HG03439 (cell line): ENCODE measurements at regions not wholly inside any gene's neighbourhood (a gene's known extent, or its start where the extent isn't known, plus 50 kb on each side); places are given as distances from the start of the nearest gene placed in this dataset.
"Not testable (repeated sequence)": the region's sequence is repeated elsewhere in the genome, so short reads cannot be mapped to it uniquely, and the experiment has no call there.

Experiments
- ATAC-seq: cut with Tn5 transposase; IDR thresholded peaks from one replicate; pipeline ENCODE4 v1.9.1; 2021; ENCODE audit warnings: mild to moderate bottlenecking, moderate library complexity; ENCODE audit not compliant: unreplicated experiment

DNA sequence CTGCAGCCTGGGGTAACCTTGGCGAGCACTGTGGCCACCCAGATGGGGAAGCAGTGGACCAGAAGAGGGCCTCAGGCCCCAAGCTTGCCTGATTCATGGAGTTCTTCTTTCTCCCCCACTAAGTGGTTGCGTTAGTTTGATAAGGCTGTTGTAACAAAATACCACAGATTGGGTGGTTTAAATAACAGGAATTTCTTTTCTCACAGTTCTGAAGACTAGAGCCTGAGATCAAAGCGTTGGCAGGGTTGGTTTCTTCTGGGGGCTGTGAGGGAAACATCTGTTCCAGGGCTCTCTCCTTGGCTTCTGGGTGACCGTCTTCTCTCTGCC is 105.7 kb upstream of the GATB start:
- no peak for ATAC-seq

DNA sequence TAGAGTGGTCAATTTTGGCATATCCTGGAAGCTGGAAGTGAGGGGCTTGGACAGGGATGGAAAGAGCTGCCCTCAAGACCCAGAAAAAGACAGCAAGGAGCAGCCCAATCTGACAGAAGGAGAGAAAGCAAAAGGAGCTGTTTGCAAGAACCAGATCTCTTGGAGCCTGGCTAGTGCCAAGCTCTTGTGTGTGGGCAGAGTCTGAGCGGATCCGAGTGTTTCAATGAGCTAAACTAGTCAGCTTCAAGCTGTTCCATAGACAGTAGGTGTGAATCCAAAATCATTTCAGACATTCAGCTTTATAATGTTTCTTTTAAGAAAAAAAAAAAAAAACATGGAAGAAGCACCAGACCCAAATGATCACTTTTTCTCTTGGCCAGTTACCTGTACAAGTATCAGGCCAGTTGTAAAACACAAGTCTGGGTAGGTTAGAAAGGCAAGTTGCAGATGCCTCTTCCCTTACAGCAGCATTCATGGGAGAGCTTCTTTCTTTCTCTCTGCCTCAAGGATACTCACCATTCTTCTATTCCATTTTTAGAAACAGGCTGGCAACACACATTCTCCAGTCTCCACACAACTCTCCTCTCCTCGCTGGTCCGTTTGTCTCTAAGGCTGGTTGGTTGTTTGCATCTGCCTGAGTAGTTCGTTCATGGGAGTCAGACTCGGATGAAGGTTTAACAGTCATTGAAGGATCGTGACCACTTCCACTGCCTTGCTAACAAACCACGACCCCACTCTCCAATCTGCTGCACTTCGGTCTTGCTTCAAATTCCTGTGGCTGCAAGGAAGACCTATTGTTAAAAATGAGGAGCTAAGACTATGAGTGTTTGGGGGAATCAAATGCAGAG is 105.2 kb upstream of the GATB start:
- ATAC-seq, result no peak

DNA sequence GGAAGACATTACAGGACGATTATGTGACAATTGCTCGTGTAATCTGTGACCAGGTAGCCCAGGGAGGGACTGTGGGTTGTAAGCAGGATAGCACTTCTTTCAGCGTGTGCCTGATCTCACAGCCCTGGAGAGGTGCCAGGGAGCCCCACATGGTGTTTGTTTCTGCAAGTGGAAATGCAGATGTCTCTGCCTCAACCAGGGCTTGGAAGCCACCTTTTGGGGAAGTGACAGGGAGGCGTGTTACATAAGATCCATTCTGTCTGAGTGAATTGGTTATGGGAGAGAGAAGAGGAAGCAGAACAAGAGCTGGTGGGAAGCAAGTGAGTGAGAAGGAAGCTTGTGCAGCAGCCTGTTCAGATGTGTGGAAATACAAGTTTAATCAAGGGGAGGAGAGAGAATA is 104.5 kb upstream of the GATB start:
- no peak for ATAC-seq

DNA sequence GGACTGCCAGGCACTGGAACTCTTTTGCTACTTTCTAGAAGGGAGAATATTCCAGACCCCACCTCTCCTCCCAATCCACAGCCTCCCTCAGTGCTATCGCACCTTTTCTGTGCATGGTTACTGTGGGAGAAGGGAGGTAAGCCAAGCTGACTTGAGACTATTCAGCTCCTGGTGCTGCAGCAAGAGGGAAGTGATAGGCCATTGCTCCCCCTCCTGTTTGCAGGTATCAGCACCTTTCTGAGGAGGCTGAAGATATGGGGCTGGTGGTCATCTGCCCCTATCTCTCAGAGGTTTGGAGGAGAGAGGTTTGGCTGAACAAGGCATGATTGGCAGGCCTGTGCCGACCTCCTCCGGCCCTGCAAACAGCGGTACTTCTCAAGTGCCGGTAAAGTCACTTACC is 103.3 kb upstream of the GATB start:
- ATAC-seq, result no peak

DNA sequence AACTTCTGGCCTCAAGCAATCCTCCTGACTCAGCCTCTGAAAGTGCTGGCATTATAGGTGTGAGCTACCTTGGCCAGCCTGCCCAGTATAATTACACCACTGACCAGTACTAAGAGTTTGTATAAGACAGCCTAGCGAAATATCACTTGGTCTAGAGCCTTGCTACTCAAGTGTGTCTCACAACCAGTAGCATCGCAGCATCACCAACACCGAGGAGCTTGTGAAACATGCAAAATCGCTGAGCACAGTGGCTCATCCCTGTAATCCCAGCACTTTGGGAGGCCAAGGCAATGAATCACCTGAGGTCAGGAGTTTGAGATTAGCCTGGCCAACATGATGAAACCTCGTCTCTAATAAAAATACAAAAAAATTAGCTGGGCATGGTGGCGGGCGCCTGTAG is 102.0 kb upstream of the GATB start:
- no peak for ATAC-seq

DNA sequence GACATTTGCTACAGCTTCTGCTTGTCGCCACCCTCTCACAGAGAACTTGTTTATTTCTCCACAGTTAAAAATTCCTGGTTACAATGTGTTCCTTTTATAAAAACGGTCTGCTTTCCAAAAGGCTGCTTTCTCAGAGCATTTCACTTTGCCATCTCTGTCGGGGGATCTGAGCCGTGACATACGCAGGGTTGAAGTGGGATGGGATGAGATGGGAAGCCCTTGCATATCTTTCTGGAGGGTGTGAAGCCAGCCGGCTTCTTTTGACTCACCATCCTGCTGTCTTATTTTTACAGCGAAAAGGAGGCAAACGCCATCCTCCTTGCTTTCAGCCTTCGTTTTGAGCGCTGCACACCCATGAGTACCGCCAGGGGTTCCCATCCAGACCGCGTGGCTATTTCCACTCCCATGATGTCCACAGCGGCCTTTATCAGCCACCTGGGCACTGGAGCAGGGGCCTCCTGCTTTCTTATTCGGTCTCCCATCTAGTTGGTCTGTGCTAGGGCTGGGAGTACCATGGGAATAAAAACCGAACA is 99.8 kb upstream of the GATB start:
- no peak for ATAC-seq

DNA sequence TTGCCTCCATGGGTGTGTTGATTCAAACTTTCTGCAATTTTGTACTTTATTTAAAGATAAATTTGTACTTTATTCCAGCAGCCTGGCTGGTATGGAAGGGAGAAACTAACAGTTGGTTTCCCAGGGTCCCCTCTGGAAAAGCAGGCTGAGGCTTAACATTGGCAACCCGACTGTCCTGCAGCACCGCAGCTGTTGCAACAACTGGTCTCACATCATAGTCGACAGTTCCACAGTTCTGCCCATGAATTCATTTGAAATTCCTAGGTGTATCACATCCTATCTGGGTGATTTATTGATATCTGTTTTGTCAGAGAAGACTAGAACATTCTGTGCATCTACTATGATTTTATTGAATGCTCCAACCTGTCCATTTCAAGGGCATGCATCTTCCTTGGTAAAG is 98.8 kb upstream of the GATB start:
- ATAC-seq, result no peak

DNA sequence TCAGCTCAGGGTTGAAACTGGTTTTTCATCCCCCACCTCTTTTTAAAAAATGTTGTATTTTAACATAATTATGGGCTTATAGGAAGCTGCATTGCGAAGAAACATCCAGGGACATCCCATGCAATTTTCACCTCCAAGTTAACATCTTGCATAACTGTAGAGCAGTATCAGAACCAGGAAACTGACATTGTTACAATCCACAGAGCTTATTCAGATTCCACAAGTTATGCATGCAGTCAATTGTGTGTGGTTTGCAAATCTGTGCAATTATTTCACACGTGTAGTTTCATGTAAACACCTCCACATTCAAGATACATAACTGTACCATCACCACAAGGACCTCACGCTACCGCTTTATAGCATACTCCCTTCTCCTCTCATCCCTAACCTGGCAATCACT is 97.5 kb upstream of the GATB start:
- no peak for ATAC-seq

DNA sequence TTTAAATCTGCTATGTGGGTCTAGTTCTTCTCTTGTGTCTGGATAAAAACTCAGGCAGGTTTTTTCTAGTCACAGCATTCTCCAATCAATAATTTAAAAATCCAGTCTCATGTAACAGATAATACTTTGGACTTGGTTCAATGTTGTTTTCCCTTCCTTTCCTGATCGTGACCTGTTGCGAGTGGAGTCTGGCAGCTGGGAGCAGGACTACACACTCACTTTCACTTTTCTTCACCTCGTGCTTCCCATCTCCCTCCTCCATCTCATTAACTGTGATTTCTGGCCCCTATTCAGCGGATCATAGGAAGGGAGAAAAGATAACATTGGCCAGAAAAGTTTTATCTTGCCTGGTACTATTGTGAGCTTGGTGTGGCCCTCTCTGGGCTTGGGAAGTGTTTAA is 96.6 kb upstream of the GATB start:
- no peak for ATAC-seq

DNA sequence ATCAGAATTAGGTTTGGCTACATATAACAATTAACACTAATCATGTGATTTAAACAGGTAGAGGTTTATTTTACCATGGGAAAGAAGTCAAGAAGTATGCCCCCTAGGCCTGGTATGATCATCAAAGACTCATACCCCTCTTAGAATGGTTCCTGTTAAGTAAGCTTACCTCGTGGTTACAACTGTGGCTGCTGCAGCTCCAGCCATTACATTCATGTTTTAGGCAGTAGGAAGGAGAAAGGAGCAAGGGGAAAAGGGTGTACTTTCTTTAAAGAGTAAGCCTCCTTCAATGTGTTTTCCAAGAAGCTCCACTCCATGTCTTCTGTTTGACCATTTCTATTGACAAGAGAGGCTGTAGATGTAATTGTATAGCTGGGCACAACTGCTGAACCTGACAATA is 94.9 kb upstream of the GATB start:
- ATAC-seq, result no peak

DNA sequence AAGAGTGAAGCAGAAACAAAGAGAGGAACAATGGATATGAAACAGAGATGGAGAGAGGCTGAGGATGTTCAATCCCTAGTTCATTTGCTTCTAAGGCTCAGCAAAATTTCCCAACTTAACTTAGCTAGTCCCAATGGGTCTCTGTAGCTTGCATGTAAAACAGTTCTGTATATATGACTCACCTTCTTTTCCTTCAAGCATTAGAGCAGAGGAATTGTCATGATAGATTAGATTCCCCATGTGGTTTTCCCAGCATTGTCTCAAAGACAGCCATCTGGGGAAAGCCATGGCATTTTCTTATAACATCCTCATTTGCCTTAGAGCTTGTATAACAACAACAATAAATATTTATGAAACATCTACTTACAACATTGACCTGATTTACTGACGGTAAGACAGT is 93.9 kb upstream of the GATB start:
- ATAC-seq, result no peak

DNA sequence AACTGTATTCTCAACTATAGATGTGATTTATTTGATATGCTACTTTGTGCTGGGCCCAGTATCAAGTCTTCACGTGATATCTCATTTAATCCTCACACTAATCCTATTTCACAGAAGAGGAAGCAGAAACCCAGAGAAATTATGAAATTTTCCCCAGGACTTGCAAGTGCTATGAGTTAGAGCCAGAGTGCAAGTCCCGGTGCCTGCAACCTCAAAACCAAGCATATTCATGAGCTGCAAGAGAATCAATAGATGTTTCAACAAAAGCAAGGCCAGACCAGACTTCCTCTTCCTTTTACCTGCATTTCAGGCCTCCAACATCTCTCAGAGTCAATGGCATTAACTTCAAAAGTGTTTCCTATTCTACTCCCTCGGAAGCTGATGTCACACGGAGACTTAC is 92.2 kb upstream of the GATB start:
- no peak for ATAC-seq

DNA sequence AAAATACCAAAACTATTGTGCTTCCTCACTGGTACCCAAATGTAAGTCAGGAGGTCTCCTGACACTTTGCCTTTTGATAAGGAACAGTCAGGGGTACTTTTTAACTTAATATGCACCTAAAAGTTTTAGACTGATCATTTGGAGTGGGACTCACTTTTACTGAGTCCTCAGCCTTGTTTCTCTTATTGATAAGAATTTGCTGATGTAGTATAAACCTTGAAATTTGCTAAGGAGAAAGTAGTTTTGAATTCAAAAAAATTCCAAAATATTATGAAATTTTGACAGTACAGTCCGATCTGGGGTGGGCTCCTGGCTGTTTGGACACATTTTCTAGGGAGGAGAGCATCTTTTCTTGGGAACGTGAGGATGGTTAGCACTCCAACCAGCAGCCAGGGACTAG is 91.4 kb upstream of the GATB start:
- ATAC-seq, result no peak

DNA sequence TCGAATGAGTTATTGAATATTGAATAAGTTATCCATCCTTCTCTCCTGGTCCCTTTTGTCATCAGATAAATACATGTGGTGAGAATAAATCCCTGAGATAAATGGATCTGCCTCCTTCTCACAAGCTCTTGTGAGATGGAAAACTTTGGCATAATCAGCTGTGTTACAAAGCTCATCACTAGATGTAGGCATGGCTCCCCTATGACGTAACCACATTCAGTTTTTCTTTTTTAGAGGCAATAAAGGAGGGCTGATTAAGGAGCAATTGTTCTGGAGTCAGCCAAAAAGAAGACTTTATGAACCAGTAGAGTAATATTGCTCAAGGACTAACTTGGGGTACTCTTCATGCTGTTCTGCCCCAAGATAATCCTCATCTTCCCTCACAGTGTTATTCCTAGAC is 90.5 kb upstream of the GATB start:
- no peak for ATAC-seq

DNA sequence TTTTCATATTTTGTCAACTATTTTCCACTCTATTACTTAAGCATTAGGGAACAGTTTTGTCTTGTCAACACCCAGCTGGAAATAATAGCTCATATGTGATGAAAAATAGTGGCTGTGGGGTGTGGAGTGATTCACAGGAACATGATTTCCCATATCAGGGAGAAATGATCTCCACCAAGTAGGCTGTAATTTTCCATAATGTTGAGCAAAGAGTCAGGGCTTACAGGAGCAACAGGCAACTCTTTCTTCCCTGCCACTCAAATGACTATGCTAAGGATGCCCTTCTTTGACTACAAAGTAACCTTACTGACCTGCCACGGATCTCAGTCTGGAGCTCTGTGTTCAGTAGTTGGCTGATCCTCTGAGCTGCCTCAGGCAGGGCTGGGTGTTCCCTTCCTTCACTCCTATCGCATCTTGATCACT is 90.0 kb upstream of the GATB start:
- ATAC-seq, result no peak

DNA sequence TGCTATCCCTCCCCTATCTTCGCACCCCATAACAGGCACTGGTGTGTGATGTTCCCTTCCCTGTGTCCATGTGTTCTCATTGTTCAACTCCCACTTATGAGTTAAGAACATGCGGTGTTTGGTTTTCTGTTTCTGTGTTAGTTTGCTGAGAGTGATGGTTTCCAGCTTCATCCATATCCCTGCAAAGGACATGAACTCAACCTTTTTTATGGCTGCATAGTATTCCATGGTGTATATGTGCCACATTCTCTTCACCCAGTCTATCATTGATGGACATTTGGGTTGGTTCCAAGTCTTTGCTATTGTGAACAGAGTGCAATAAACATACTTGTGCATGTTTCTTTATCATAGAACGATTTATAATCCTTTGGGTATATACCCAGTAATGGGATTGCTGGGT is 84.7 kb upstream of the GATB start:
- ATAC-seq, result not testable (repeated sequence)

DNA sequence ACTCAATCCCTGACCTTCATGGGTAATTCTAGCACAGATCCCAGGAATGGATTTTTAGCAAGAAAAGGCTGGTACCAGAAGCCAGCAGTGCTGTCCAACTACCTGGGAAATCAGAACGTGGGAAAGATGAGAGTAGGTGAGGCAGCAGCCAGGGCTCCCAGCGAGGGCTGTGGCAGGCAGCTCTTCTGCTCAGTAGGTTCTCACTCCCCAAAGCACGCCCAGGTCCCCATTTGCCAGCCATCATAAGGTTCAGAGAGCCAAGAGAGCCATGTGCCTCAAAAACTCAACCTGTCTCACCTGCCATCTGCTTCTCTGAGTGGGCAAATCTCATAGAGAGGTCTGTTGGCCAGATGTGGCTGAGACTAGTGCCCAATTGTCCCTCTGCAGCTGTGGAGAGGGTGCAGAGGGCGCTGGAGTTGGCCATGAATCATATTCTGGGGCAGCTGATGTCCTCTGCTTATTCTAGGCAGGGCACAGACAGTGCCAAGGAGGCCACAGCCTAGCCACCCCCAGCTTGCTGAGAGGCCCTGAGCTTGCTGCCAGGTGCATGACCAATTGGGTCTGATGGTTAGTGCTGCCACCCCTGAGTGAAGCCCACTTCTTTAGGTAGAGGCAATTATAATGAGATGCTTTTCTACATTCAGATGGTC is 81.7 kb upstream of the GATB start:
- ATAC-seq, result no peak

DNA sequence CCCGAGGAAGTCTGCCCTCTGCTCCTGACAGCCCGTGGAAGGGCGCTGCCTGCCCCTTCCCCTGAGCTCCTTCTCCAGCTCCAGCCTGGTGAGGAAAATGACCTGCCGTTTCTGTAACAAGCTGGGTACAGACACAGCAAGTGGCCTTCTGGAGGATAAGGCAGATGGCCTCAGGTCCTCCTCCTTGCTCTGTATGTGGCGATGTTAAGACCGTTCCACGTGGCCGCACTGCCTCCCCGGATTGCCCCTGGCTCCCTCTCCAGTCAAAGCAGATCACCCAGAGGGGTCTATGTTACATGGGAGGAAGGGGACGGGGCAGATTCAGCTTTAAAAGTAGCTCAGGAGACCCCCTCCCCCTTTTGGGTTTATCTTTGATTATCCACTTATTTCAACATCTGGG is 80.3 kb upstream of the GATB start:
- no peak for ATAC-seq

DNA sequence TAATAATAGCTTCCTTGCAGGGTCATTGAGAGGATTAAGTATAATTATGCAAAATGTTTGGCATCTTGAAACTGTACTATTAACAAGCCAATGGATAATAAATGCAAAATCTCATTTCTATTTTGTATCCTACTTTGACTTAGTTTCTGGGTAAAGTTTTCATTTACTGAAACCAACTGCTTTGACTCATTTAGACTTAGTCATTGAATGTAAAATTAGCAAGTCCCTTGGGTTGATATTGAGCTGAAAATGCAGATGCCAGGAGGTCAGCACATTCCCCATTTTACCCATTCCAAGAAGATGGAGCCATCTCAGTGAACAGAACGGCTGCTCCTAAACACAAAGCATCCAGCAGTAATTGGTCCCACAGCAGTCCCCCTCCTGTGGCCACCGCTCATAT is 74.7 kb upstream of the GATB start:
- ATAC-seq, result no peak

DNA sequence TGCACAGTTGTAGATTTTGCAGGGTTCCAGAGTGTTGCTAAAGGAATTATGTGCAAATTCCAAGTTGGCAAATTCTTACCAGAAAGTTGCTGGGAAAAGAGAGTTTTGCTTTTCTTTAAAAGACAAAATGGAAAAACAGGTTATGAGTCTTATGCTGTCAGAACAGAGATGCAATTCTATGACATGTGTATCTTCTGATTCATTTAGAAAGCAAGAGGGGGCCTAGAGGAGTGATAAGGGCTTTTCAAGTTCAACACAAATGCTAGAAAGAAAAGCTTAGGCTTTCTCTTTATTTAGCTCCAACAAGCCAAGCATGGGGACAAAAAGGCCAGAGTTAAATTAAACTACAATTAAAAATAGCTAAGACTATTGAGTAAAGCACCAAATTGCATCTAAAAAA is 72.4 kb upstream of the GATB start:
- no peak for ATAC-seq

DNA sequence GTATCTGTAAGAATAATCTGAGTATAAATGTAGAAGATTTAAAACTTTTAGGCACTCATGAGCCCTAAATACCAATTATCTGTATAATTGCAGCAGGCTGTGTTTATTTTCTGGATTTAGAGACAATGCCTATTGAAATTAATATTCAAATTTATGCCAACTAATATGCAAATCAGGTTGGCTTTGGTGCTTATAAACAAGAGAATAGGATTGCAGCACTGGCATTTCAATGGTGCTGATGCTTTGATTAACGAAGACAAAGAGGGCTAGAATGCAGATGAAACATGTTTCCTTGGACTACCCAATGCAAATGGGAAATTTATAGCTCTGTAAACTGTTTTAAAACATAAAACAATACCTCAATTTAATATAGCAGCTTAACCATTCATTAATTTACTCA is 70.7 kb upstream of the GATB start:
- ATAC-seq, result no peak

DNA sequence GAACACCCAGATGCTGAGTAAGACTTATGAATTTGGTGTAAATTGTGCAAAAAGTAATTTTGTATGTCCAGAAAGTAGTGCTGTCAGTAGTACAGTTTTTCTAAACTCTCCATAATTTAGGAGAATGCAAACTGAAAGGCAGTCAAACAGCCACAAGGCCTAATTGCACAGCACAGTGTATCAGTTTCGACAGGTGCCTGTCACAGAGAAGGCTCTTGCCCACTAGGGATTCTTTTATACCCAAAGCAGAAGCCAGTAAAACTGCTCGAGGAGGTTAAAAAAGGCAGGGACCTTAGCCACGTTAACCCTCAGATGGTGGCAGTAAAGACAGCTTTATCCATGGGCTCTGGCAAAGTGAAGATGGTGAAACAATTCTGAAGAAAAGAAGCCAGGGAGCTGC is 69.4 kb upstream of the GATB start:
- ATAC-seq, result no peak

DNA sequence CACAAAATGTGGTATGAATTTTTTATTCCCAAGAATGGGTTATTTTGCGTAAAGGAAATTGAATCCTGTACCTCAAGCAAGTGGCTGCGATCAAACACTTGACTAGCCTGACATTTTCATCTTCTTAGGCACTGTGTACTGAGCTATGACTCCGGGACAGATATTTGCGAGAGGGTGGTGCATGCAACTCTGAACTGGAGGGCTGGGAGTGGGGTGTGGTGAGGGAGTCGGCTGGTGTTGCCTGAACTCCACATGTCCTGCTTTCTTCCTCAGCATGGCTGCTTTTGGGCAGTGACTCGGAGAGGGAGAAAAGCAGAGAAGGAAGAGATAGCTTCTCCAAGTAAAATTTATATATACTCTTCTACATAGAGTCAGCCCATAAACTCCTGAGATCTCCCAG is 68.5 kb upstream of the GATB start:
- ATAC-seq, result no peak
